NT2/D1 (cell line): ENCODE measurements at regions not wholly inside any gene's neighbourhood (a gene's known extent, or its start where the extent isn't known, plus 50 kb on each side); places are given as distances from the start of the nearest gene placed in this dataset.

Experiments used
- SUZ12 ChIP-seq: IDR thresholded peaks from 2 replicates; pipeline ENCODE4 v1.6.1; 2011; ENCODE audit not compliant: insufficient read length, insufficient read depth; ENCODE audit errors: extremely low read depth
- YY1 ChIP-seq: IDR thresholded peaks from 2 replicates; pipeline ENCODE4 v1.6.1; 2011; ENCODE audit not compliant: insufficient read length, insufficient read depth

DNA sequence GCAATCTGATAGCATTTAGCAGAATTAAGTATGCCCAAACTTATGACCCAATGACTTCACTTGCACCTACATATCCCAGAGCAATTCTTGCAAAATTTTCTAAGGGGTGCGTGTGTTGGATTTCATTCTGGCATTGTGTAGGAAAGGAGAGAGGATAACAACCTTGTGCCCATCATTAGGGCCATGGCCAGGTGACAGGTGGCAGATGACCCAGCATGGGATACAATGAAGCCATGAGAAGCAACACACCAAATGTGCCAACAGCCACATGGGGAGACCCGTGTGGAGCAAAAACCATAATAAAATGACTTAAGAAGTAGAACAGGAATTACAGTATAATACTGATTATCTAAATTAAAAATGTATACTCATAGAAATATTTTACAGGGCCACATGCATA, 166.9 kb upstream of the EPB41L3 start:
- no peak for TF ChIP-seq SUZ12
- TF ChIP-seq YY1: no peak
